HepG2 (cell line): ENCODE measurements at regions not wholly inside any gene's neighbourhood (a gene's known extent, or its start where the extent isn't known, plus 50 kb on each side); places are given as distances from the start of the nearest gene placed in this dataset.

Experiments used
- ATAC-seq: fragments of 200-7000 bp; cut with Tn5 transposase; 3 replicates; pipeline ENCODE4 v1.9.1; 2020; ENCODE audit warnings: mild to moderate bottlenecking, moderate library complexity
- BruUV-seq: library from RNA; stranded (reverse); fragments of 400-500 nt; replicated peaks from 2 replicates; lab custom pipeline; 2021; lab: Mats Ljungman, UMichigan
- CTCF ChIA-PET: fragments of 300-600 bp; formaldehyde crosslinking; extraction: SDS; loops from one replicate; lab custom pipeline; 2021; ENCODE audit warnings: low total read pairs, inconsistent platforms, low intra/inter-chr PET ratio; lab: Yijun Ruan, JAX
- POLR2A ChIA-PET: fragments of 350-600 bp; sonication (Branson Sonifier 250); formaldehyde crosslinking; loops from one replicate; lab custom pipeline; 2020; ENCODE audit warnings: antibody characterized with exemption, inconsistent platforms; lab: Yijun Ruan, JAX
- DNase-seq: peaks from one replicate; pipeline ENCODE4 v3.0.0-alpha.2; 2015; ENCODE audit warnings: low spot score
- FAIRE-seq: peaks from 3 replicates; lab custom pipeline; 2011; peaks lifted over from hg19 to GRCh38; lab: Jason Lieb, UNC
- H2AFZ ChIP-seq: one replicate; pipeline ENCODE4 v1.6.1; 2011; ENCODE audit warnings: low read length, inconsistent platforms
- H3K27ac ChIP-seq: fragments of 300-600 bp; 3 replicates; pipeline ENCODE4 v1.8.0; 2011; ENCODE audit warnings: mixed run types, mild to moderate bottlenecking, mixed read lengths, low read length, inconsistent platforms; ENCODE audit not compliant: insufficient read depth; ENCODE audit errors: extremely low read length
- H3K27me3 ChIP-seq, 2 experiments: fragments of 200-600 bp in 1 of 2; 2 replicates in 1 of 2; 3 replicates in 1 of 2; pipeline versions ENCODE4 v1.6.0 to v1.8.0; 2011; ENCODE audit warnings: low read length in 2 of 2, mild to moderate bottlenecking in 2 of 2, moderate library complexity in 2 of 2, inconsistent platforms in 1 of 2; ENCODE audit not compliant: insufficient read depth in 2 of 2, control insufficient read depth in 1 of 2
- H3K36me3 ChIP-seq, 2 experiments: fragments of 200-600 bp in 1 of 2; replicated peaks in 1 of 2; 2 replicates in 1 of 2; 3 replicates in 1 of 2; pipeline versions ENCODE4 v1.5.1 to v1.8.0; 2011; ENCODE audit warnings: low read length in 2 of 2, inconsistent platforms in 1 of 2; ENCODE audit not compliant: insufficient read depth in 2 of 2, control insufficient read depth in 1 of 2
- H3K4me1 ChIP-seq: 2 replicates; pipeline ENCODE4 v1.5.1; 2012; ENCODE audit warnings: low read length, inconsistent platforms; ENCODE audit not compliant: insufficient read depth
- H3K4me2 ChIP-seq: 2 replicates; pipeline ENCODE4 v1.6.0; 2011; ENCODE audit warnings: low read depth, low read length, inconsistent platforms
- H3K4me3 ChIP-seq, 3 experiments: fragments of 200-600 bp in 1 of 3; sonication (generic), shearing (Covaris generic) in 1 of 3; replicated peaks in 1 of 3; 2 replicates each; pipeline ENCODE4 v1.5.1; 2011 to 2016; ENCODE audit warnings: low read length in 3 of 3, inconsistent platforms in 2 of 3, low read depth in 2 of 3, mild to moderate bottlenecking in 2 of 3, control low read depth in 1 of 3, mixed read lengths in 1 of 3; ENCODE audit not compliant: insufficient read depth in 1 of 3
- H3K79me2 ChIP-seq: one replicate; pipeline ENCODE4 v1.6.1; 2011; ENCODE audit warnings: low read length, inconsistent platforms; ENCODE audit not compliant: insufficient read depth
- H3K9ac ChIP-seq: 2 replicates; pipeline ENCODE4 v1.6.0; 2011; ENCODE audit warnings: mild to moderate bottlenecking, low read depth, low read length, inconsistent platforms; ENCODE audit not compliant: insufficient read depth
- H3K9me3 ChIP-seq: 2 replicates; pipeline ENCODE4 v1.5.1; 2012; ENCODE audit warnings: mild to moderate bottlenecking, low read length
- H4K20me1 ChIP-seq: 2 replicates; pipeline ENCODE4 v1.6.0; 2011; ENCODE audit warnings: inconsistent platforms, mild to moderate bottlenecking, low read length, moderate library complexity; ENCODE audit not compliant: insufficient read depth
- ATRX ChIP-seq: sonication (generic); formaldehyde crosslinking; IDR thresholded peaks from 2 replicates; pipeline ENCODE4 v1.4.0; 2020; ENCODE audit warnings: missing genetic modification reagents, borderline replicate concordance
- CHD2 ChIP-seq: IDR thresholded peaks from 2 replicates; pipeline ENCODE4 v1.6.1; 2011; ENCODE audit warnings: low read depth, low read length, improper control_type of control experiment
- DPF2 ChIP-seq: sonication (generic); formaldehyde crosslinking; IDR thresholded peaks from 2 replicates; pipeline ENCODE4 v1.4.0; 2020; ENCODE audit warnings: mild to moderate bottlenecking, low read depth, missing genetic modification reagents, borderline replicate concordance
- IRF1 ChIP-seq: sonication (generic); formaldehyde crosslinking; IDR thresholded peaks from 2 replicates; pipeline ENCODE4 v1.4.0; 2020; ENCODE audit warnings: low read depth, mild to moderate bottlenecking, missing genetic modification reagents
- NR2F6 ChIP-seq, 2 experiments: IDR thresholded peaks; 2 replicates each; pipeline ENCODE4 v1.6.1; 2016; ENCODE audit warnings: antibody characterized with exemption in 1 of 2, mild to moderate bottlenecking in 1 of 2
- RFX1 ChIP-seq: fragments of 450-650 bp; IDR thresholded peaks from 2 replicates; pipeline ENCODE4 v1.6.1; 2017
- WIZ ChIP-seq: sonication (generic); formaldehyde crosslinking; IDR thresholded peaks from 2 replicates; pipeline ENCODE4 v1.5.1; 2020; ENCODE audit warnings: mild to moderate bottlenecking, missing genetic modification reagents
- ZBTB26 ChIP-seq: IDR thresholded peaks from 2 replicates; pipeline ENCODE4 v1.6.1; 2016; ENCODE audit warnings: missing compliant biosample characterization, missing genetic modification reagents, borderline replicate concordance
- ZC3H4 ChIP-seq: sonication (generic); formaldehyde crosslinking; IDR thresholded peaks from 2 replicates; pipeline ENCODE4 v1.4.0; 2020; ENCODE audit warnings: missing genetic modification reagents, borderline replicate concordance
- ZIK1 ChIP-seq: sonication (generic); formaldehyde crosslinking; IDR thresholded peaks from 2 replicates; pipeline ENCODE4 v1.5.0; 2020; ENCODE audit warnings: mild to moderate bottlenecking, low read depth, missing genetic modification reagents, borderline replicate concordance
- ZNF260 ChIP-seq: sonication (generic); formaldehyde crosslinking; IDR thresholded peaks from 2 replicates; pipeline ENCODE4 v1.4.0; 2020; ENCODE audit warnings: missing genetic modification reagents, low read depth, mild to moderate bottlenecking, borderline replicate concordance
- ZNF572 ChIP-seq: sonication (generic); formaldehyde crosslinking; IDR thresholded peaks from 2 replicates; pipeline ENCODE4 v1.5.1; 2020; ENCODE audit warnings: mild to moderate bottlenecking, missing genetic modification reagents
- ZNF597 ChIP-seq: sonication (generic); formaldehyde crosslinking; IDR thresholded peaks from 2 replicates; pipeline ENCODE4 v1.5.0; 2020; ENCODE audit warnings: missing genetic modification reagents
- WGBS: methylation state at CpG from one replicate; pipeline ENCODE4 v1.1.6; 2017; ENCODE audit warnings: low lambda C conversion rate; 5-methylcytosine and 5-hydroxymethylcytosine counted together
- in situ Hi-C: cut with HindIII; loops from 2 replicates; pipeline ENCODE4 v1.10.0; 2017; ENCODE audit warnings: low pct_unique_long_range_greater_than_20kb; ENCODE audit not compliant: extremely low pct_ligation_motif_present
- intact Hi-C: fragments of 100-400 bp; cut with micrococcal nuclease; formaldehyde crosslinking; loops from one replicate; pipeline ENCODE4 v1.10.0; 2022; ENCODE audit not compliant: unreplicated experiment
- TF ChIP-seq, protein P1 (sequence below): sonication (generic); formaldehyde crosslinking; IDR thresholded peaks from 2 replicates; pipeline ENCODE4 v1.4.0; 2020; ENCODE audit warnings: mild to moderate bottlenecking, missing genetic modification reagents

- H3K36me3 ChIP-seq, result no peaks in the 10 kb centered on the region
- H4K20me1 ChIP-seq, result no peaks in the 10 kb centered on the region
- intact Hi-C loops (no loop called here), in situ Hi-C loops (no loop called here)
- no peaks in the 10 kb centered on the region for H3K9me3 ChIP-seq
- ChIA-PET POLR2A (no interaction called here), CTCF (no interaction called here)
- H3K4me2 ChIP-seq, result no peak overlapping the region
- no peak overlapping the region for H3K27ac ChIP-seq
- no peaks in the 10 kb centered on the region for H3K4me1 ChIP-seq
- FAIRE-seq, result no peak
- no peaks in the 10 kb centered on the region for H3K79me2 ChIP-seq
- no peak overlapping the region for H3K4me3 ChIP-seq
- peaks cover 0 to 21% of the 10 kb centered on the region in 2 experiments; a peak in 1 of 5 replicates for H3K27me3 ChIP-seq
- BruUV-seq, result no TSS peak
- no peak overlapping the region for H2AFZ ChIP-seq
- H3K9ac ChIP-seq, result no peak overlapping the region
- TF ChIP-seq ATRX (CRISPR knock-in tag) (no peak), ZNF260 (CRISPR knock-in tag) (no peak), IRF1 (CRISPR knock-in tag) (no peak), CHD2 (no peak), RFX1 (no peak), WIZ (no peak), DPF2 (CRISPR knock-in tag) (no peak), ZNF597 (CRISPR knock-in tag) (no peak), NR2F6 (IDR thresholded peaks at IDR 0.05) (no peak), NR2F6 (CRISPR knock-in tag; IDR thresholded peaks at IDR 0.05) (no peak), ZC3H4 (CRISPR knock-in tag) (no peak), ZIK1 (CRISPR knock-in tag) (no peak), ZNF572 (no peak), ZBTB26 (CRISPR knock-in tag) (no peak)
- TF ChIP-seq, protein P1, sequence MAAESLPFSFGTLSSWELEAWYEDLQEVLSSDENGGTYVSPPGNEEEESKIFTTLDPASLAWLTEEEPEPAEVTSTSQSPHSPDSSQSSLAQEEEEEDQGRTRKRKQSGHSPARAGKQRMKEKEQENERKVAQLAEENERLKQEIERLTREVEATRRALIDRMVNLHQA, result no peak
- WGBS, result 19% methylated on average over 5 of the region's 5 CpGs
- DNase-seq, result no peak
- ATAC-seq, result no peak
These were observed 187.2 kb upstream of the SOX1 start for GRCh38 chr13:111879719-111880118.
